Kidney epithelial cell (primary cell): ENCODE measurements at regions not wholly inside any gene's neighbourhood (a gene's known extent, or its start where the extent isn't known, plus 50 kb on each side); places are given as distances from the start of the nearest gene placed in this dataset.

Experiments used
- DNase-seq: peaks from one replicate; pipeline ENCODE4 v3.0.0-alpha.2; 2010; ENCODE audit warnings: low read depth
- H3K27me3 ChIP-seq: 2 replicates; pipeline ENCODE4 v1.6.0; 2011; ENCODE audit warnings: low read length; ENCODE audit not compliant: control insufficient read depth, insufficient read depth
- H3K36me3 ChIP-seq: 2 replicates; pipeline ENCODE4 v1.5.1; 2011; ENCODE audit warnings: low read length; ENCODE audit not compliant: control insufficient read depth, insufficient read depth
- H3K4me3 ChIP-seq: 2 replicates; pipeline ENCODE4 v1.5.1; 2011; ENCODE audit warnings: low read depth, mild to moderate bottlenecking, control low read depth, low read length
- CTCF ChIP-seq: IDR thresholded peaks from 2 replicates; pipeline ENCODE4 v1.5.1; 2011; ENCODE audit warnings: mild to moderate bottlenecking, moderate library complexity, low read length, control low read depth, inconsistent platforms; ENCODE audit not compliant: insufficient read depth, poor library complexity, severe bottlenecking

- H3K27me3 ChIP-seq: no peaks in the 10 kb centered on the region
- no peak for TF ChIP-seq CTCF
- no peak for DNase-seq
- H3K4me3 ChIP-seq: no peak overlapping the region
- H3K36me3 ChIP-seq: no peaks in the 10 kb centered on the region
Measured at GRCh38 chr7:10723832-10724231, 249.8 kb upstream of the PHF14 start.

- no peak for TF ChIP-seq CTCF
Measured at GRCh38 chr7:10724449-10724848, 249.2 kb upstream of the PHF14 start.

GRCh38 chr7:10727636-10728035, 246.0 kb upstream of the PHF14 start:
- TF ChIP-seq CTCF: no peak
- H3K36me3 ChIP-seq: no peaks in the 10 kb centered on the region

More at GRCh38 chr7:10724449-10724848, 249.2 kb upstream of the PHF14 start:
- Histone ChIP-seq H3K27me3 (no peaks in the 10 kb centered on the region), H3K4me3 (no peak overlapping the region), H3K36me3 (no peaks in the 10 kb centered on the region)
- DNase-seq: no peak

GRCh38 chr7:10731253-10731773, 242.4 kb upstream of the PHF14 start:
- no peak for DNase-seq
- Histone ChIP-seq H3K36me3 (no peaks in the 10 kb centered on the region), H3K4me3 (no peak overlapping the region), H3K27me3 (no peaks in the 10 kb centered on the region)
- TF ChIP-seq CTCF: no peak

More at GRCh38 chr7:10727636-10728035, 246.0 kb upstream of the PHF14 start:
- Histone ChIP-seq H3K27me3 (no peaks in the 10 kb centered on the region), H3K4me3 (no peak overlapping the region)
- DNase-seq: no peak

- DNase-seq: no peak
- H3K27me3 ChIP-seq: no peaks in the 10 kb centered on the region
- no peak overlapping the region for H3K4me3 ChIP-seq
- no peak for TF ChIP-seq CTCF
- no peaks in the 10 kb centered on the region for H3K36me3 ChIP-seq
Measured at GRCh38 chr7:10733747-10734146, 239.9 kb upstream of the PHF14 start.

GRCh38 chr7:10734595-10734994, 239.1 kb upstream of the PHF14 start:
- TF ChIP-seq CTCF: no peak
- no peaks in the 10 kb centered on the region for H3K36me3 ChIP-seq

More at GRCh38 chr7:10734595-10734994, 239.1 kb upstream of the PHF14 start:
- Histone ChIP-seq H3K27me3 (no peaks in the 10 kb centered on the region), H3K4me3 (no peak overlapping the region)
- DNase-seq: no peak
